ENCODE measurements at regions not wholly inside any gene's neighbourhood (a gene's known extent, or its start where the extent isn't known, plus 50 kb on each side); places are given as distances from the start of the nearest gene placed in this dataset.

- Histone ChIP-seq H3K4me2 (ENCODE audit: low read length) (no peak overlapping the region), H4K20me1 (ENCODE audit: insufficient read depth, low read length) (no peaks in the 10 kb centered on the region), H3K36me3 (replicated peaks; ENCODE audit: low read depth, low read length) (peaks cover 2% of the 10 kb centered on the region), H3K9me3 (ENCODE audit: insufficient read depth, low read length) (no peaks in the 10 kb centered on the region), H3K4me1 (ENCODE audit: low read length) (no peaks in the 10 kb centered on the region), H3K79me2 (ENCODE audit: low read length) (no peaks in the 10 kb centered on the region), H3K27me3 (ENCODE audit: low read depth, low read length) (no peaks in the 10 kb centered on the region), H3K9ac (ENCODE audit: low read length) (no peak overlapping the region), H3K4me3 (ENCODE audit: low read length) (no peak overlapping the region), H2AFZ (ENCODE audit: low read depth, low read length) (no peak overlapping the region), H3K27ac (ENCODE audit: low read length) (no peak overlapping the region)
- no peak for TF ChIP-seq EZH2phosphoT487 (IDR thresholded peaks at IDR 0.05; ENCODE audit: low read depth)
- no peak for TF ChIP-seq CTCF (IDR thresholded peaks at IDR 0.05; ENCODE audit: low read depth, low read length)
Measured at GRCh38 chr9:744790-745484, 96.6 kb upstream of the DMRT1 start.

- H3K4me3 ChIP-seq (ENCODE audit: low read length): no peak overlapping the region
- TF ChIP-seq CTCF (IDR thresholded peaks at IDR 0.05; ENCODE audit: low read depth, low read length) (no peak), EZH2phosphoT487 (IDR thresholded peaks at IDR 0.05; ENCODE audit: low read depth) (no peak)
- no peaks in the 10 kb centered on the region for H4K20me1 ChIP-seq (ENCODE audit: insufficient read depth, low read length)
- no peak overlapping the region for H2AFZ ChIP-seq (ENCODE audit: low read depth, low read length)
- no peaks in the 10 kb centered on the region for H3K27me3 ChIP-seq (ENCODE audit: low read depth, low read length)
- no peak overlapping the region for H3K9ac ChIP-seq (ENCODE audit: low read length)
- H3K4me1 ChIP-seq (ENCODE audit: low read length): no peaks in the 10 kb centered on the region
- no peaks in the 10 kb centered on the region for H3K79me2 ChIP-seq (ENCODE audit: low read length)
- H3K9me3 ChIP-seq (ENCODE audit: insufficient read depth, low read length): no peaks in the 10 kb centered on the region
- H3K27ac ChIP-seq (ENCODE audit: low read length): no peak overlapping the region
- no peaks in the 10 kb centered on the region for H3K36me3 ChIP-seq (replicated peaks; ENCODE audit: low read depth, low read length)
- H3K4me2 ChIP-seq (ENCODE audit: low read length): no peak overlapping the region
Measured at GRCh38 chr9:745761-746380, 95.6 kb upstream of the DMRT1 start.

- Histone ChIP-seq H3K27me3 (ENCODE audit: low read depth, low read length) (no peaks in the 10 kb centered on the region), H3K9ac (ENCODE audit: low read length) (no peak overlapping the region), H4K20me1 (ENCODE audit: insufficient read depth, low read length) (no peaks in the 10 kb centered on the region), H3K4me2 (ENCODE audit: low read length) (no peak overlapping the region), H3K9me3 (ENCODE audit: insufficient read depth, low read length) (no peaks in the 10 kb centered on the region), H3K4me3 (ENCODE audit: low read length) (no peak overlapping the region), H2AFZ (ENCODE audit: low read depth, low read length) (no peak overlapping the region), H3K79me2 (ENCODE audit: low read length) (no peaks in the 10 kb centered on the region), H3K27ac (ENCODE audit: low read length) (no peak overlapping the region), H3K36me3 (replicated peaks; ENCODE audit: low read depth, low read length) (no peaks in the 10 kb centered on the region), H3K4me1 (ENCODE audit: low read length) (no peaks in the 10 kb centered on the region)
- TF ChIP-seq EZH2phosphoT487 (IDR thresholded peaks at IDR 0.05; ENCODE audit: low read depth): no peak
- TF ChIP-seq CTCF (IDR thresholded peaks at IDR 0.05; ENCODE audit: low read depth, low read length): no peak
Measured at GRCh38 chr9:746661-747434, 94.6 kb upstream of the DMRT1 start.

DNA sequence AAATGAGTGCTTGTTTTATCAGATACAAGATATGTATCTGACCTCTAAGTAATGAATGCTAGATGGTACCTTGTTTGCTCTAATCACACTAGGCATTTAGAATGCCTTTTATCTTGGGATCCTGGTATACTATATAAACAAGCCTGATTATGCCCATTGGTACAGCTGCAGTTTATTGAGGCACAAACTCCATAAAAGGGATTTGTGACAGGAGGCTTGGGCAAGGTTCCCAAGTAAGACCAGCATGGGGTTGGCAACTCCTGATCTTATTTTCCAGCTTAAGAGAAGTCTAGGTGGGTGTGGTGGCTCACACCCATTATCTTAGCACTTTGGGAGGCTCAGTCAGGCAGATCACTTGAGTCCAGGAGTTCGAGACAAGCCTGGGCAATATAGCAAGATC, 93.9 kb upstream of the DMRT1 start:
- Histone ChIP-seq H3K27me3 (ENCODE audit: low read depth, low read length) (no peaks in the 10 kb centered on the region), H3K4me2 (ENCODE audit: low read length) (no peak overlapping the region), H3K9me3 (ENCODE audit: insufficient read depth, low read length) (no peaks in the 10 kb centered on the region), H3K79me2 (ENCODE audit: low read length) (no peaks in the 10 kb centered on the region), H3K36me3 (replicated peaks; ENCODE audit: low read depth, low read length) (no peaks in the 10 kb centered on the region), H2AFZ (ENCODE audit: low read depth, low read length) (no peak overlapping the region), H3K9ac (ENCODE audit: low read length) (no peak overlapping the region), H4K20me1 (ENCODE audit: insufficient read depth, low read length) (no peaks in the 10 kb centered on the region), H3K4me1 (ENCODE audit: low read length) (no peaks in the 10 kb centered on the region), H3K27ac (ENCODE audit: low read length) (no peak overlapping the region), H3K4me3 (ENCODE audit: low read length) (no peak overlapping the region)
- no peak for TF ChIP-seq CTCF (IDR thresholded peaks at IDR 0.05; ENCODE audit: low read depth, low read length)
- no peak for TF ChIP-seq EZH2phosphoT487 (IDR thresholded peaks at IDR 0.05; ENCODE audit: low read depth)

Data from OCI-LY3 (cell line).